ENCODE measurements at regions not wholly inside any gene's neighbourhood (a gene's known extent, or its start where the extent isn't known, plus 50 kb on each side); places are given as distances from the start of the nearest gene placed in this dataset.

DNA sequence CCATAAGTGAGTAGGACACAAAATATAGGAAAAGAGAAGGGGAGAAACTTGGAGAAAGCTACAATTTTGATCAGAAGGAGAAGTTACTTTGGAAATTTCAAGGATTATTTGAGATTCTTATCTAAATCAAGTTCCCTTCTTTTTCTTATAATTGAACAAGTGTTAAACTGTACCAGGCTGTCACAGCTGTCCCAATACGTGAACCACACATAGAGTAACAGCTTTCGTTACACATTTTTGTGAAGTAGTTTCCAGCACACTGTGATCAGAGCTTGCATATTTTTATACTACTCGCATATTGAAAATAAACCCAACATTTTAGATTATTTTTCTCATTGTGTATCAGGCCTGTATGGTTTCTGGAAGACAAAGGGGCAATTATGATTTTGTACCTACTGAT is 412.8 kb upstream of the PSMD7 start:
- TF ChIP-seq CTCF (IDR thresholded peaks at IDR 0.05) (no peak), POLR2A (IDR thresholded peaks at IDR 0.05) (no peak)
